Fibroblast of the conjunctiva (primary cell): ENCODE measurements at regions not wholly inside any gene's neighbourhood (a gene's known extent, or its start where the extent isn't known, plus 50 kb on each side); places are given as distances from the start of the nearest gene placed in this dataset.

ENCODE experiments used
- DNase-seq: peaks from one replicate; pipeline ENCODE4 v3.0.0-alpha.2; 2010; ENCODE audit warnings: low read depth

GRCh38 chr12:94783343-94783742 lies 133.0 kb upstream of the TMCC3 start:
- no peak for DNase-seq

- DNase-seq: no peak
These were observed 131.5 kb upstream of the TMCC3 start for GRCh38 chr12:94781835-94782234.

DNA sequence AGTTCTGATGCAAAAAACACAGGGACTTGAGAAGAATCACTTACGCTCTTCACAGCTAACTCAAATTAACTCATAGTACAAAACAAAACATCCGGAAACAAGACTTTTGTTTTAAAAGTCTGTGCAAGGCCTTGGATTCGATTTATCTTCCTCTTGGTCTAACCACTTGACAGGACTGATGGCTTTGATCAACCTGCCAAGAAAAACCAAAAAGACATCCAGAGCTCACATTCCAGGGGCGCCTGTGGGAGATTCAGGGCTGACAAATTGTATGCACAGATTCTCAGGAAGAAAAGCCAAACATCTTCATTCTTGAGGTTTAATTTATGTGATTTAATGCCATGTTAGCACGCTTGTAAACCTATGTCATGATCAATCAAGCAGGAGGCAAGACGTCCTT lies 129.1 kb upstream of the TMCC3 start:
- no peak for DNase-seq

DNA sequence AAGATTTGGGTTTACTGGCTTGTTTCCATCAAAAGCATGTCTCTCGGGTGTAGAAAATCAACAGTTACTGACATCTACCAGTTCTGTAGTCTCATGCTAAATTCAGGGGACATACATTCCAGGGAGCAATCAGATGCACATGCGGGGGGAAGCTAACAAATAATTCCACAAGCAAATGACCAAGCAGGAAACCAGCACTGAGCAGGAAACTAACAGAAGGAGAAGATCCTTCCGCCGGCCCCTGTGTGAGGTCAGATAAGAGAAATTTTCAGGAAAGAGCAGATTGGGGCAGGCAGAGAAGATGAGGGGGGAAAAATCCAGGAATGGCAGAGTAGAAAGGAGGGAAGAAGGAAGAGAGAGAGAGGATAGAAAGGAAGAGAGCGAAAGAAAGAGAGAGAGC lies 127.6 kb upstream of the TMCC3 start:
- DNase-seq: no peak

- DNase-seq: no peak
These were observed 125.4 kb upstream of the TMCC3 start for GRCh38 chr12:94775710-94776109.

GRCh38 chr12:94771741-94772140 lies 121.4 kb upstream of the TMCC3 start:
- no peak for DNase-seq

DNA sequence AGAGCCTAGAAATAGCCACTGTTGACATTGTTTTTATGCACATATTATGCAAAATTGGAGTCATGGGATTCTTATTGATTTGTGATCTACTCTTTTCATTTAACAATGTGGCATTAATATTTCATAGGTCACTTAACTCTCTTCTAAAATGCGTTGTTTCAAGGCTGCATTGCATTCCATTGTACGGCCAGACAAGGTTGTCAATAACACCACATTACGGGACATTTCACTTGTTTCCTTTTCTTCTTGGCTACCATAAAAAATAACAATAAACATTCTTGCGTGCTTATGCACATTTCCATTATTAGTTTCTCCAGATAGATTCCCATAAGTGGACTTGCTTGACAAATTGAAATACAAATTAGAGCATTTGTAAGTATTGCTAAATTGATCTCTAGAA lies 120.8 kb upstream of the TMCC3 start:
- DNase-seq: no peak

- DNase-seq: no peak
These were observed 120.4 kb upstream of the TMCC3 start for GRCh38 chr12:94770791-94771190.

GRCh38 chr12:94769776-94770759 lies 119.7 kb upstream of the TMCC3 start:
- DNase-seq: no peak

- no peak for DNase-seq
These were observed 118.7 kb upstream of the TMCC3 start for GRCh38 chr12:94769047-94769420.

DNA sequence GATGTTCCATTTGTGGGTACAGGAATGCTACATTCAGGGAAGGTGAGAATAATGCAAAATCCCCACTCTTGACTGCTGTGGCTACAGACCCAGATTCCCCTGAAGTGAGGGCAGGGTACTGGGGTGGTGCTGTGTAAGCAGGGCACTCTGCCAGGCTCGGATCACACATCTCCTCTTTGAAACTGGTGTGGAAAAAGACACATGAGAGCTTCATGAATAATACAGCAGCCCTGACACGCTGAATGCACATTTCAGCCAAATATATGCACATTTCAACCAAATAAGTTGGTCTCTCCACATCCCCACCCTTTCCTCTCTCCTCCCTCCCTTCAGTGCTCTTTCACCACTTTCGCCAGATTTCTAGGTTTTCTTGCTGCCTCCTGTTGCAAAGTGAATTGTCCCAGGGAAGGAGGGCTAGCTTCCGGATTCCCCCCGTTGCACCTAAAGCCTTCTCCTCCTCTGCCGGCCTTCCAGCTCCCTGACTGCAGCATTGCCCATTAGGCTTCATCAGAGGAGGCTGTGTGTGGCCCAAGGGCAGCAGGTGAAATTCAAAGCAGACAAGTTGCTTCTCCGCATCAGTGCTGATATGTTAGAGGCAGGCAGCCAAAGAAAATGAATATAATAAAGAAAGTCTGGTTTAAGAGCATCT lies 118.2 kb upstream of the TMCC3 start:
- DNase-seq: no peak

GRCh38 chr12:94767956-94768355 lies 117.6 kb upstream of the TMCC3 start:
- DNase-seq: no peak

DNA sequence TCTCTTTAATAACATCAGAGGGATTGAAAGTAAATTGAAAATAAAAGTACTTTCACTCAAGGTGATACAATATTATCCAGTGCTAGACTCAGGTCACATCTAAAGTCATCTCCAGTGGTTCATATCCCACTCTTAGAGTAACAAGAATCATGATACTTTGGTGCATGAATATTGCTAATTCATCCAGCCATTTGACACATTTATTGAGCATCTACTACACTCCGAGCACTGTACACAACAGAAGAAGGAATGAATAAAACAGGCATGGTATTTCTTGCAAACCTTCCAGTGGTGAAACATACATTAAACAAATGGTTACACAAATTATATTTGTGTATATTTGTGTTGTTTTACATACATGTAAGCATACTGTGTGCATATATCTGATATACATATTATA lies 116.0 kb upstream of the TMCC3 start:
- no peak for DNase-seq

- DNase-seq: no peak
These were observed 113.1 kb upstream of the TMCC3 start for GRCh38 chr12:94763462-94763861.

- no peak for DNase-seq
These were observed 112.6 kb upstream of the TMCC3 start for GRCh38 chr12:94762943-94763342.

GRCh38 chr12:94762259-94762942 lies 112.0 kb upstream of the TMCC3 start:
- no peak for DNase-seq

DNA sequence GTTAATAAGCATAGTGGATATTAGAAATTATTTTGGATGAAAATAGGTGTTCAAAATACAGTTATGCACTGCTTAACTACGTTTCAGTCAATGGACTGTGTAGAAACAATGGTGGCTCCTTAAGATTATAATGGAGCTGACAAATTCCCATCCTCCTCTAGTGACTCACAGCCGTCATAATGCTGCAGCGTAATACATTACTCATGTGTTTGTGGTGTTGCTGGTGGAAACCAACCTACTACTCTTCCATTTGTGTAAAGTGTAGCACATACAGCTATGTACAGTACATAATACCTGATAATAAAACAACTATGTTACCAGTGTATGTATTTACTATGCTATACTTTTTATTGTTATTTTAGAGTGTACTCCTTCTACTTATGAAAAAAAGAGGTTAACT lies 111.2 kb upstream of the TMCC3 start:
- DNase-seq: peak; percentile 69

GRCh38 chr12:94760786-94761185 lies 110.4 kb upstream of the TMCC3 start:
- DNase-seq: no peak

DNA sequence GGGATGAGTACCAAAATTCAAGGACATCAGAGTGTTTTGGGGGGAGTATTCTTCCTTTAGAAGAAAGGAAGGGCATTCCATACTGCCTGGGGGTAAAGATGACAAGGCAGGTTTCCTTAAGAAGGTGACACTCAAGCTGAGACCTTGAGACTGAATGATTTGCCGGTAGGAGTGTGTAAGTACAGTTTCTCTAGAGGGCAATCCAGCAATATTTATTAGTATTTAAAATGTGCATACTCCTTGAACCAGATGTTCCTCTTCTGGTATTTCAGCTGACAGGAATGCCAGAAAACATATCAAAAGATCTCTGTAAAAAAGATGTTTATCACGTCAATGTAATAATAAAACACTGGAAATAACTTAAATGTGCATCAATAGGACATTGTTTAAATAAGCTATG lies 106.4 kb upstream of the TMCC3 start:
- DNase-seq: no peak

- no peak for DNase-seq
These were observed 105.2 kb upstream of the TMCC3 start for GRCh38 chr12:94755598-94755997.

GRCh38 chr12:94754653-94755052 lies 104.3 kb upstream of the TMCC3 start:
- DNase-seq: no peak

- no peak for DNase-seq
These were observed 102.8 kb upstream of the TMCC3 start for GRCh38 chr12:94753036-94753679.
